IPS DF 4.7 (cell line): ENCODE measurements at regions not wholly inside any gene's neighbourhood (a gene's known extent, or its start where the extent isn't known, plus 50 kb on each side); places are given as distances from the start of the nearest gene placed in this dataset.

Experiments
- DNase-seq: peaks from one replicate; pipeline ENCODE4 v3.0.0-alpha.2; 2013; ENCODE audit warnings: low spot score; ENCODE audit errors: extremely low read depth

- DNase-seq: no peak
Measured at GRCh38 chr6:126526996-126527606, 187.2 kb downstream of the CENPW start.

GRCh38 chr6:126529637-126530362 is 189.9 kb downstream of the CENPW start:
- no peak for DNase-seq

DNA sequence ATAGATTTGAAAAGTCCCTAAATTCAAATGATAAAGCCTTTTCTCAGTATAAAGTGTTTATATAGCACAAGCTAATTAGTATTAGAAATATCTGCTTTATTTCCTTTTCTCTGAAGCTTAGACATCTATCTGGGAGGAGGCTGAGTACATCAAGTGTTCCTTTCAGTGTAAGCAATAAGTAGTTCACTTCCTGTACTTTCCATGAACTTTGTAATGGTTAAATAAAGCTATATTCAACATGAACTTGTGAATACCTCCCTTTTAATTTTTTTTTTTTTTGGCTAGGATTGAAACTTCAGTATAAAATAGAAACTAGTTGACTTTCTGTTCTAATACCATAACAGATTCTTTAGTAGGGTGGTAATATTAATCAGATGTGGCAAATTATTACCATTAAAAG is 190.9 kb downstream of the CENPW start:
- DNase-seq: no peak

- no peak for DNase-seq
Measured at GRCh38 chr6:126531286-126531685, 191.4 kb downstream of the CENPW start.

DNA sequence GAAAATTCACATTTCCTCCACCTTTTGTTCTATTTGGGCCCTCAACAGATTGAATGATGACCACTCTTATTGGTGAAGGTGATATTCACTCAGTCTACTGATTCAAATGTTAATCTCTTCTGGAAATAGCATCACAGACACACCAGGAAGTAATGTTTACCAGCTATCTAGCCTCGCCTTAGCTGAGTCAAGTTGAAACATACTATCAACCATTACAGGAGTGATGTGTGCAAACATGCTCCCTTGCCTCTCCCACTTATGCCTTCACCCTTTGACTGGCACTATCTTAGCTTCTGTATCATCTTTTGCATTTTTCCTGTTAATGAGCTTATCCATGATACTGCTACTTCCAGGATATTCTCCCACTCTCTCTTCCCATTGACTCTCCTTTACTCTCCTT is 191.9 kb downstream of the CENPW start:
- DNase-seq: no peak

DNA sequence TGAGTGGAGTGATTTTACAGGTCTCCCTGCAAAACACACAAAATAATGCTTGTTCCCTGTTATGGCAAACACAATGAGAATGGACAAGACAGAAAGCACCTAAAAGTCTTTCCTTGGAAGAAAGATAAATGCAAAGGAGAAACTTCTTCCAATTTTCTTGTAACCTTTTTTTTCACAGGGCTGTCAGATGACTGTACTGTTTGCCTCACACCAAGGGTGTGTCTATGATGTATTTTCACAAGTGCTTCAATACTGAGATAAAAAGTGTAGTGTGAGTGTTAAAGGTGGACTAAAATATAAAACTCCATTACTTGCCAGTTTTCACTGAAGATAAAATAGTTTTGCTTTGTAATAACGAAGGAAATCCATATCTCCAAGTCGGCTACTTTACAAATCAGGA is 194.5 kb downstream of the CENPW start:
- DNase-seq: no peak

GRCh38 chr6:126535138-126535537 is 195.2 kb downstream of the CENPW start:
- no peak for DNase-seq

GRCh38 chr6:126535595-126535994 is 195.7 kb downstream of the CENPW start:
- DNase-seq: no peak

- no peak for DNase-seq
Measured at GRCh38 chr6:126537061-126537816, 197.3 kb downstream of the CENPW start.

DNA sequence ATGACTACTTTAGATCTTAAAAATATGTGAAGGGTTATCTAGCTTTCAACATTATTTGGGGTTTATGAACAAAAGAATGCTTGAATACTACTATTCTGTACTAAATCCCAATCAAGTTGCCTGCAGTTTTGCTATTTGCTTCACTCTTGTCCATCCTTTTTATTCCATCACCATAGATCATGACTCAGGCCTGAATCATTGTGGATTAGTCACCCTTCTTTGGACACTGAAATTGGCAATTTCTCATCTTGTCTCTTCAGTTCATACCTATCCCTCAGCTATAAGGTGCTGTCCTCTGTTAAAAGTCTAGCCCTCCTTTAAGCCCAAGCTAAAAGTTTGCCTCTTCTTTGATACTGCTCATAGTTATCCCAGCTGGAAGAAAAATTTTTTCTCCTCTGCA is 199.1 kb downstream of the CENPW start:
- no peak for DNase-seq

- no peak for DNase-seq
Measured at GRCh38 chr6:126540161-126540560, 200.2 kb downstream of the CENPW start.

DNA sequence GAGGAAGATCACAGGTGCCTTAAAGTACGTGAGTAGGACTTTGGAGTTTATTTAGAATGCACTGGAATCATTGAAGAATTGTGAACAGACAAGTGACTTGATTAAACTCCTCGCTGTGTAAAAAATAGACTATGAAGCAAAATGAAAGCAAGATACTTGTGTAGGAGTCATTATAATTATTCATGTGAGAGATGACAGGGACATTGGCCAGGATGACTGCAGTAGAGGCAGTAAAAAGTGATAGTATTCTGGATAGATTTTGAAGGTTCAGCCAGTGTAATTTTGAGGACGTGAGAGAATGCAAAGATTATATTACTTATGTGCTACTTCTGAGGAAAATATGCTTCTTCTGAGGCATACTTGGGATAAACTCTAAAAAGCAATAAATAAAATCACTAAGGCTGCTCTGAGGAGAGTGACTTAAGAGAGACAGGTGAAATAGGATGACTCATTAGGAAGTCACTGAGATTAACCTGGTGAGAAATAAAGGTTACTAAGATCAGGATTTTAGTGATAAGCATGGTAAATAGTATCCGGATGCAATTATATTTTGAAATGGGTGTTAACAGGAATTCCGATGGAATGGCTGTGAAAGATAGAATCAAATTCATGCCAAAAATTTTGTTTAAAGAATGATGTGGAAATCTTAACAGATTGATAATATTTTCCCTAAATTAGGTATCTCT is 202.0 kb downstream of the CENPW start:
- no peak for DNase-seq

- no peak for DNase-seq
Measured at GRCh38 chr6:126546541-126547120, 206.7 kb downstream of the CENPW start.

GRCh38 chr6:126548300-126548699 is 208.4 kb downstream of the CENPW start:
- DNase-seq: no peak

DNA sequence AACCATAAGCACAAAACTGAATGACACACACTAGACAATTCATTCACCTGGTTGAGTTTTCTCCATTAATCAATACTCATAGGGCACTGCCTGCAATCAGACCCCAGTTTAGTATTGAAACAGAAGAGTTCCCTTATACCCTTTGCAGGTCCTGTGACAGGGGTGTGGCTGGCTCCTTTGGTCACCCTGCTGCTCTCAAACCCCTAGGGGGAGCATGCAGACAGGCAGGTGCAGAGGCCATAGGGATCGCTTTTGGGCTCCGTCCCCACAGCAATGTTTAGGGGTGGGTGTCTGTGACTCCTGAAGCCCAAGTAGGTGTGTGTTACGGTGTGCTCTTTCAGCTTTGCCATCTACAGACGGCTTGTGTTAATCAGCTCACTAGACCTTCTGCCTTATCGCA is 210.4 kb downstream of the CENPW start:
- no peak for DNase-seq

DNA sequence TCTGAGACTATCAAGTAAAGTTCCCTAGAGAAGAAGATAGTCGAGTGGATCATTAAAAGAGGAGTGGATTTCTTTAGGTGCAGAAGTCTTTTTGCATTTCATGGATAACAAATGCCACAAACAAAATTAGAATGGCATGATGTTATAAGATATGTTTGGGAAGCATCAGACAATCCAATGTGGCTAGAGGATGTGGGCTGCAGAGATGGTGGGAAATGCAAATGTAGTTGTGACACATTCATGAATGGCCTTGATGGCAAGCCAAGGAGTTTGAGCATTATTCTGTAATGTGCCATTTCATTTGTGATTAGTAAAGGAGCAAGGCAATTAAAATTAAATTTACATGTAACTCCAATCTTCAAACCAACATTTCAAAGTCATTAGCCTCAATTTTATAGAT is 211.9 kb downstream of the CENPW start:
- no peak for DNase-seq

- no peak for DNase-seq
Measured at GRCh38 chr6:126553854-126554253, 213.9 kb downstream of the CENPW start.

DNA sequence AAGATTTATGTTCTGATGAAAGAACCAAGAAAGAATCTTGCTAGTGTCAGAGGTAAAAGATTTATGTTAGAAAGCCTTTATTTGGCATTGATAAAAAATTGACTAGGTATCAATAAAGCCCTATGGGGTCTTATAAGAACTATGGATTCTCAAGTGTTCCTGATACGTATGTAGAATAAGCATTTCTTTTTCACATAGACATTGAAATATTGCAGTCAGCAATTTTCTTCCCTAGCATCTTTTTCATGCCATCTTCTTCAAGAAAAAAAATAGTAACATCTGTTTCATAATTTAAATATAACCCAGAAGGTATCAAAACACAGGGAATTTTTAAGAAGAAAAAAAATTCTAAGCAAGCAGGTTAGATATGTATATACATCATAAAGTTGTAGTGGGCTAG is 230.6 kb downstream of the CENPW start:
- no peak for DNase-seq

GRCh38 chr6:126574301-126574700 is 234.4 kb downstream of the CENPW start:
- no peak for DNase-seq

DNA sequence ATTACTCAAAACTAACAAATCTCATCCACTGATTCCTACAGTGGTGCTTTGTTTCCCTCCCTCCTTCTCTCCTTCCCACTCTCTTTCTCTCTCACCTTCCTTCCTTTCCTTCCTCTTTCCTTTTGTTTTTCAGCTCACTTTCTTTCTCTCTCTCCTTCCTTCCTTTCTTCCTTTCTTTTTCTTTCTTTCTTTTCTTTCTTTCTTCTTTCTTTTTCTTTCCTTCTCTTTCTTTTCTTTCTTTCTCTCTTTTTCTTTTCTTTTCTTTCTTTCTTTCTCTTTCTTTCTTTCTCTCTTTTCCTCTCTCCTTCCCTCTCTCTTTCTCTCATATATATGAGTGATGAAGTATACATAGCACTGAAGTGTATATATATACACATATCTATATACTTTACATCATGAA is 241.4 kb downstream of the CENPW start:
- DNase-seq: no peak

- no peak for DNase-seq
Measured at GRCh38 chr6:126600258-126600916, 260.5 kb downstream of the CENPW start.
